Panc1 (cell line): ENCODE measurements at regions not wholly inside any gene's neighbourhood (a gene's known extent, or its start where the extent isn't known, plus 50 kb on each side); places are given as distances from the start of the nearest gene placed in this dataset.

ENCODE experiments used
- ATAC-seq: fragments of 200-7000 bp; cut with Tn5 transposase; 2 replicates; pipeline ENCODE4 v1.9.1; 2020; ENCODE audit warnings: mild to moderate bottlenecking, moderate library complexity
- BruUV-seq: library from RNA; stranded (reverse); fragments of 400-500 nt; replicated peaks from 2 replicates; lab custom pipeline; 2021; lab: Mats Ljungman, UMichigan
- CTCF ChIA-PET: fragments of 300-600 bp; sonication (Branson Sonifier 250); formaldehyde crosslinking; loops from one replicate; lab custom pipeline; 2022; ENCODE audit warnings: antibody characterized with exemption; lab: Charles Lee
- POLR2A ChIA-PET: fragments of 300-600 bp; sonication (Branson Sonifier 250); formaldehyde crosslinking; loops from one replicate; lab custom pipeline; 2022; ENCODE audit warnings: antibody characterized with exemption; lab: Charles Lee
- DNase-seq: peaks from one replicate; pipeline ENCODE4 v3.0.0-alpha.2; 2010; ENCODE audit warnings: low read depth, low spot score
- H3K27ac ChIP-seq: 2 replicates; pipeline ENCODE4 v1.5.1; 2011; ENCODE audit warnings: mild to moderate bottlenecking, low read length, inconsistent platforms
- H3K27me3 ChIP-seq: fragments of 200-500 bp; sonication (Bioruptor generic); 2 replicates; pipeline ENCODE4 v1.6.0; 2014; ENCODE audit warnings: low read length, inconsistent platforms; ENCODE audit not compliant: control insufficient read depth, insufficient read depth
- H3K36me3 ChIP-seq: fragments of 200-500 bp; sonication (Bioruptor generic); 2 replicates; pipeline ENCODE4 v1.5.1; 2014; ENCODE audit warnings: inconsistent platforms, mild to moderate bottlenecking, low read length, moderate library complexity; ENCODE audit not compliant: control insufficient read depth, insufficient read depth
- H3K4me1 ChIP-seq: 2 replicates; pipeline ENCODE4 v1.5.1; 2011; ENCODE audit warnings: inconsistent platforms, mild to moderate bottlenecking, low read length, moderate library complexity; ENCODE audit not compliant: control insufficient read depth, insufficient read depth
- H3K4me3 ChIP-seq, 2 experiments: 2 replicates each; pipeline ENCODE4 v1.5.1; 2011 to 2012; ENCODE audit warnings: low read depth in 2 of 2, low read length in 2 of 2, mild to moderate bottlenecking in 2 of 2, inconsistent platforms in 1 of 2, moderate library complexity in 1 of 2
- H3K9me3 ChIP-seq: fragments of 200-500 bp; sonication (Bioruptor generic); 2 replicates; pipeline ENCODE4 v1.5.1; 2014; ENCODE audit warnings: low read depth, mild to moderate bottlenecking, inconsistent platforms, low read length, moderate library complexity; ENCODE audit not compliant: control insufficient read depth, insufficient read depth
- CTCF ChIP-seq: fragments of 450-650 bp; IDR thresholded peaks from 2 replicates; pipeline ENCODE4 v1.5.1; 2017; ENCODE audit warnings: mild to moderate bottlenecking
- POLR2AphosphoS5 ChIP-seq: IDR thresholded peaks from 2 replicates; pipeline ENCODE4 v1.6.1; 2012; ENCODE audit warnings: mild to moderate bottlenecking, low read depth, low read length, moderate library complexity
- REST ChIP-seq, 2 experiments: IDR thresholded peaks; 2 replicates each; pipeline ENCODE4 v1.6.1; 2011 to 2012; ENCODE audit warnings: low read depth in 2 of 2, control low read depth in 1 of 2, low read length in 1 of 2, mild to moderate bottlenecking in 1 of 2, moderate library complexity in 1 of 2; ENCODE audit not compliant: insufficient read depth in 1 of 2
- SIN3A ChIP-seq: IDR thresholded peaks from 2 replicates; pipeline ENCODE4 v1.6.1; 2012; ENCODE audit warnings: low read depth, mild to moderate bottlenecking, low read length, moderate library complexity, borderline replicate concordance; ENCODE audit not compliant: insufficient read depth
- TCF7L2 ChIP-seq: IDR thresholded peaks from 2 replicates; pipeline ENCODE4 v1.6.1; 2011; ENCODE audit warnings: mild to moderate bottlenecking, low read depth, low read length, inconsistent platforms
- in situ Hi-C: cut with HindIII; loops from 2 replicates; pipeline ENCODE4 v1.10.0; 2016; ENCODE audit warnings: low sequenced_read_pairs, low pct_unique_long_range_greater_than_20kb
- intact Hi-C: fragments of 100-400 bp; cut with micrococcal nuclease; formaldehyde crosslinking; loops from one replicate; pipeline ENCODE4 v1.10.0; 2022; ENCODE audit not compliant: unreplicated experiment

DNA sequence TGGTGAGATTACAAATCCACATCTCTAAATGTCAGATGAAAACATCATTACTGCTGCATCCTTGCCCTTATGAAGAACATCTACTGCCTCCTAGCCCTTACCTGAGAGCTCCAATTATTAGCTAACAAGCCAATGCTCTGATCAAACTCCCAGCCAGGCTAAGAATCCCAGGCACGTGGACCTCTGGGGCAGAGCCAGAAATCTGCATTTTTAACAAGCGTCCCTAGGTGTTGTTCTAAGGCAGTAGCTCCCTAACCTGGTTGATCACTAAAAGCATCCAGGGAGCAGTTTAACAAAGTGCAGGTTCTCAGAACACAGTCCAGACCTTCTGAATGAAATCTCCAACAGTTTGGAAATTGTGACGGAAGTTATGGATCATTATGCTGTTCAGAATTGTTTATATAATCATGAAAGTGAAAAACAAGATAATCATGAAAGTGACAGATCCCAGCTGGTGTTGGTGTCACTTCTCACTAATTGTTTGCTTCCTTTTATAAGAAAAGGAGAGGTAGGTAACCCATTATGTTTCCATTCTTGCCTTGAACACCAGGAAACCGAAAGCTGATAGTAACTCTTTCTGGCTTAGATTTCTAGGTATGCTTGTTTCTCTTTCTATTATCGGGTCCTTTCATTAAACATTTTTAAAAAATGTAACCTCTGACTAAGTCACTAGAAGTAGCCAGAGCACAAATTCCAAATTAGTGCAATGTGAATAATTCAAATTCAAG, 216.5 kb upstream of the NR4A3 start:
- POLR2A ChIA-PET = no interaction called here
- H3K27me3 ChIP-seq = no peaks in the 10 kb centered on the region
- intact Hi-C loops (no loop called here), in situ Hi-C loops (no loop called here)
- no peaks in the 10 kb centered on the region for H3K9me3 ChIP-seq
- H3K4me1 ChIP-seq = no peaks in the 10 kb centered on the region
- BruUV-seq = no TSS peak
- no peak overlapping the region for H3K27ac ChIP-seq
- no peaks in the 10 kb centered on the region for H3K36me3 ChIP-seq
- ATAC-seq = no peak
- no peak overlapping the region for H3K4me3 ChIP-seq
- DNase-seq = no peak
- TF ChIP-seq CTCF (no peak), SIN3A (no peak), REST (IDR thresholded peaks at IDR 0.05; ENCODE audit: insufficient read depth in 1 of 2, low read depth in 2 of 2, low read length in 1 of 2) (no peak), POLR2AphosphoS5 (no peak), TCF7L2 (no peak)
- CTCF ChIA-PET = no interaction called here

GRCh38 chr9:99606296-99606695, 215.4 kb upstream of the NR4A3 start:
- ChIA-PET POLR2A (no interaction called here), CTCF (no interaction called here)
- no peaks in the 10 kb centered on the region for H3K9me3 ChIP-seq
- ATAC-seq (no peak), DNase-seq (no peak)
- BruUV-seq = no TSS peak
- H3K4me3 ChIP-seq = no peak overlapping the region
- H3K4me1 ChIP-seq = no peaks in the 10 kb centered on the region
- TF ChIP-seq TCF7L2 (no peak), CTCF (no peak), REST (IDR thresholded peaks at IDR 0.05; ENCODE audit: insufficient read depth in 1 of 2, low read depth in 2 of 2, low read length in 1 of 2) (no peak), SIN3A (no peak), POLR2AphosphoS5 (no peak)
- intact Hi-C loops = no loop called here
- H3K27me3 ChIP-seq = no peaks in the 10 kb centered on the region
- in situ Hi-C loops = no loop called here
- H3K36me3 ChIP-seq = no peaks in the 10 kb centered on the region
- no peak overlapping the region for H3K27ac ChIP-seq
